ENCODE measurements at regions not wholly inside any gene's neighbourhood (a gene's known extent, or its start where the extent isn't known, plus 50 kb on each side); places are given as distances from the start of the nearest gene placed in this dataset.

DNA sequence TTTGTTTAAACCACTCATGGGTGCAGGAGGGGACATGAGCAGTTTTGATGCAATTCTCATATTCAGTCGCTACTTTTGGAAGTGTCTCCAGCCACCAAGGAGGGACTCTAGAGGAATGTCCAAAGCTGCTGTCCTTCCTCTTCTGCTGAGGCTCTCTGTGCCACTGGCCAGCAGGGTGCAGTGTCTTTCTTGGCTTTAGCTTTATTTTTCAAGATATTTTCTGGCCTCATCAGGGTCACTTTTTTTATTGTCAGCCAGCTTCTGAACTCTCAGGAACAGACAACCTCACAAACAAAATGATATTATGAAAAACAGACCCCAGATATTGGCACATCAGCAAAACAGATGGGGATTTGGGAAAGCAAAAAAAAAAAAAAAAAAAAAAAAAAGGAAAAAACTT lies 289.3 kb upstream of the ZSWIM2 start (continued):
- TF ChIP-seq, protein P1, sequence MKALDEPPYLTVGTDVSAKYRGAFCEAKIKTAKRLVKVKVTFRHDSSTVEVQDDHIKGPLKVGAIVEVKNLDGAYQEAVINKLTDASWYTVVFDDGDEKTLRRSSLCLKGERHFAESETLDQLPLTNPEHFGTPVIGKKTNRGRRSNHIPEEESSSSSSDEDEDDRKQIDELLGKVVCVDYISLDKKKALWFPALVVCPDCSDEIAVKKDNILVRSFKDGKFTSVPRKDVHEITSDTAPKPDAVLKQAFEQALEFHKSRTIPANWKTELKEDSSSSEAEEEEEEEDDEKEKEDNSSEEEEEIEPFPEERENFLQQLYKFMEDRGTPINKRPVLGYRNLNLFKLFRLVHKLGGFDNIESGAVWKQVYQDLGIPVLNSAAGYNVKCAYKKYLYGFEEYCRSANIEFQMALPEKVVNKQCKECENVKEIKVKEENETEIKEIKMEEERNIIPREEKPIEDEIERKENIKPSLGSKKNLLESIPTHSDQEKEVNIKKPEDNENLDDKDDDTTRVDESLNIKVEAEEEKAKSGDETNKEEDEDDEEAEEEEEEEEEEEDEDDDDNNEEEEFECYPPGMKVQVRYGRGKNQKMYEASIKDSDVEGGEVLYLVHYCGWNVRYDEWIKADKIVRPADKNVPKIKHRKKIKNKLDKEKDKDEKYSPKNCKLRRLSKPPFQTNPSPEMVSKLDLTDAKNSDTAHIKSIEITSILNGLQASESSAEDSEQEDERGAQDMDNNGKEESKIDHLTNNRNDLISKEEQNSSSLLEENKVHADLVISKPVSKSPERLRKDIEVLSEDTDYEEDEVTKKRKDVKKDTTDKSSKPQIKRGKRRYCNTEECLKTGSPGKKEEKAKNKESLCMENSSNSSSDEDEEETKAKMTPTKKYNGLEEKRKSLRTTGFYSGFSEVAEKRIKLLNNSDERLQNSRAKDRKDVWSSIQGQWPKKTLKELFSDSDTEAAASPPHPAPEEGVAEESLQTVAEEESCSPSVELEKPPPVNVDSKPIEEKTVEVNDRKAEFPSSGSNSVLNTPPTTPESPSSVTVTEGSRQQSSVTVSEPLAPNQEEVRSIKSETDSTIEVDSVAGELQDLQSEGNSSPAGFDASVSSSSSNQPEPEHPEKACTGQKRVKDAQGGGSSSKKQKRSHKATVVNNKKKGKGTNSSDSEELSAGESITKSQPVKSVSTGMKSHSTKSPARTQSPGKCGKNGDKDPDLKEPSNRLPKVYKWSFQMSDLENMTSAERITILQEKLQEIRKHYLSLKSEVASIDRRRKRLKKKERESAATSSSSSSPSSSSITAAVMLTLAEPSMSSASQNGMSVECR (CRISPR knock-in tag; IDR thresholded peaks at IDR 0.05; ENCODE audit: borderline replicate concordance): no peak
- no peak for TF ChIP-seq RORB (CRISPR knock-in tag; IDR thresholded peaks at IDR 0.05)
- TF ChIP-seq GTF2I (CRISPR knock-in tag; conservative IDR thresholded peaks at IDR 0.05): no peak
- TF ChIP-seq, protein P2, sequence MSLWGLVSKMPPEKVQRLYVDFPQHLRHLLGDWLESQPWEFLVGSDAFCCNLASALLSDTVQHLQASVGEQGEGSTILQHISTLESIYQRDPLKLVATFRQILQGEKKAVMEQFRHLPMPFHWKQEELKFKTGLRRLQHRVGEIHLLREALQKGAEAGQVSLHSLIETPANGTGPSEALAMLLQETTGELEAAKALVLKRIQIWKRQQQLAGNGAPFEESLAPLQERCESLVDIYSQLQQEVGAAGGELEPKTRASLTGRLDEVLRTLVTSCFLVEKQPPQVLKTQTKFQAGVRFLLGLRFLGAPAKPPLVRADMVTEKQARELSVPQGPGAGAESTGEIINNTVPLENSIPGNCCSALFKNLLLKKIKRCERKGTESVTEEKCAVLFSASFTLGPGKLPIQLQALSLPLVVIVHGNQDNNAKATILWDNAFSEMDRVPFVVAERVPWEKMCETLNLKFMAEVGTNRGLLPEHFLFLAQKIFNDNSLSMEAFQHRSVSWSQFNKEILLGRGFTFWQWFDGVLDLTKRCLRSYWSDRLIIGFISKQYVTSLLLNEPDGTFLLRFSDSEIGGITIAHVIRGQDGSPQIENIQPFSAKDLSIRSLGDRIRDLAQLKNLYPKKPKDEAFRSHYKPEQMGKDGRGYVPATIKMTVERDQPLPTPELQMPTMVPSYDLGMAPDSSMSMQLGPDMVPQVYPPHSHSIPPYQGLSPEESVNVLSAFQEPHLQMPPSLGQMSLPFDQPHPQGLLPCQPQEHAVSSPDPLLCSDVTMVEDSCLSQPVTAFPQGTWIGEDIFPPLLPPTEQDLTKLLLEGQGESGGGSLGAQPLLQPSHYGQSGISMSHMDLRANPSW (CRISPR knock-in tag; conservative IDR thresholded peaks at IDR 0.05; ENCODE audit: low read depth): no peak
- TF ChIP-seq ZNF423 (CRISPR knock-in tag; IDR thresholded peaks at IDR 0.05): no peak
- TF ChIP-seq, protein P3, sequence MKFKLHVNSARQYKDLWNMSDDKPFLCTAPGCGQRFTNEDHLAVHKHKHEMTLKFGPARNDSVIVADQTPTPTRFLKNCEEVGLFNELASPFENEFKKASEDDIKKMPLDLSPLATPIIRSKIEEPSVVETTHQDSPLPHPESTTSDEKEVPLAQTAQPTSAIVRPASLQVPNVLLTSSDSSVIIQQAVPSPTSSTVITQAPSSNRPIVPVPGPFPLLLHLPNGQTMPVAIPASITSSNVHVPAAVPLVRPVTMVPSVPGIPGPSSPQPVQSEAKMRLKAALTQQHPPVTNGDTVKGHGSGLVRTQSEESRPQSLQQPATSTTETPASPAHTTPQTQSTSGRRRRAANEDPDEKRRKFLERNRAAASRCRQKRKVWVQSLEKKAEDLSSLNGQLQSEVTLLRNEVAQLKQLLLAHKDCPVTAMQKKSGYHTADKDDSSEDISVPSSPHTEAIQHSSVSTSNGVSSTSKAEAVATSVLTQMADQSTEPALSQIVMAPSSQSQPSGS (CRISPR knock-in tag; IDR thresholded peaks at IDR 0.05; ENCODE audit: borderline replicate concordance, low read depth): no peak

DNA sequence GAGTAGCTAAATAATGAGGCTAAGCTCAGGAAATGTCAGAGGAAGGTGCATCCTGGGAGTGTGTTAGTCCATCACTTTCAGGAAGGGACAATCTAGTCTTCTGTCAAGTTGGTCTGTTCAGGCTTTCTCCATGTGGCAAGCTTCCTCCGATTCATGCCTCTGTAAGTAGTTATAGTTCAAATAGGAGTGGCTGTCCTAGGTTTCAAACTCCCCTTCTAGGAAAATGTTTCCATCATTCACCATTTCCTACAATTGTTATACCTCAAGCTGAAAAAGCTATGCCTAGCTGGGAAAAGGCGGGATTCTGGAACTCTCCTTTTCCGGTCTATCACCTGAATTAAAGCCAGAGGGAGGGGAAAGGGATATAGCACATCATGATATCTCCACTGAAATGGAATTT lies 287.7 kb upstream of the ZSWIM2 start:
- H3K27ac Mint-ChIP-seq: no peak overlapping the region
- no peak for TF ChIP-seq ZNF219 (CRISPR knock-in tag; IDR thresholded peaks at IDR 0.05; ENCODE audit: borderline replicate concordance)
- TF ChIP-seq, protein P4, sequence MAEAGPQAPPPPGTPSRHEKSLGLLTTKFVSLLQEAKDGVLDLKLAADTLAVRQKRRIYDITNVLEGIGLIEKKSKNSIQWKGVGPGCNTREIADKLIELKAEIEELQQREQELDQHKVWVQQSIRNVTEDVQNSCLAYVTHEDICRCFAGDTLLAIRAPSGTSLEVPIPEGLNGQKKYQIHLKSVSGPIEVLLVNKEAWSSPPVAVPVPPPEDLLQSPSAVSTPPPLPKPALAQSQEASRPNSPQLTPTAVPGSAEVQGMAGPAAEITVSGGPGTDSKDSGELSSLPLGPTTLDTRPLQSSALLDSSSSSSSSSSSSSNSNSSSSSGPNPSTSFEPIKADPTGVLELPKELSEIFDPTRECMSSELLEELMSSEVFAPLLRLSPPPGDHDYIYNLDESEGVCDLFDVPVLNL (CRISPR knock-in tag; IDR thresholded peaks at IDR 0.05; ENCODE audit: borderline replicate concordance, low read depth): no peak
- TF ChIP-seq, protein P5, sequence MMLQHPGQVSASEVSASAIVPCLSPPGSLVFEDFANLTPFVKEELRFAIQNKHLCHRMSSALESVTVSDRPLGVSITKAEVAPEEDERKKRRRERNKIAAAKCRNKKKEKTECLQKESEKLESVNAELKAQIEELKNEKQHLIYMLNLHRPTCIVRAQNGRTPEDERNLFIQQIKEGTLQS (CRISPR knock-in tag; conservative IDR thresholded peaks at IDR 0.05): no peak
- TF ChIP-seq TEAD1 (CRISPR knock-in tag; IDR thresholded peaks at IDR 0.05): no peak
- TF ChIP-seq IRF2 (CRISPR knock-in tag; IDR thresholded peaks at IDR 0.05; ENCODE audit: borderline replicate concordance, low read depth): no peak
- TF ChIP-seq, protein P1 (CRISPR knock-in tag; IDR thresholded peaks at IDR 0.05; ENCODE audit: borderline replicate concordance): no peak
- no peak for TF ChIP-seq FOXK1 (CRISPR knock-in tag; IDR thresholded peaks at IDR 0.05)
- no peak for TF ChIP-seq NR2C2 (CRISPR knock-in tag; IDR thresholded peaks at IDR 0.05)
- TF ChIP-seq, protein P6, sequence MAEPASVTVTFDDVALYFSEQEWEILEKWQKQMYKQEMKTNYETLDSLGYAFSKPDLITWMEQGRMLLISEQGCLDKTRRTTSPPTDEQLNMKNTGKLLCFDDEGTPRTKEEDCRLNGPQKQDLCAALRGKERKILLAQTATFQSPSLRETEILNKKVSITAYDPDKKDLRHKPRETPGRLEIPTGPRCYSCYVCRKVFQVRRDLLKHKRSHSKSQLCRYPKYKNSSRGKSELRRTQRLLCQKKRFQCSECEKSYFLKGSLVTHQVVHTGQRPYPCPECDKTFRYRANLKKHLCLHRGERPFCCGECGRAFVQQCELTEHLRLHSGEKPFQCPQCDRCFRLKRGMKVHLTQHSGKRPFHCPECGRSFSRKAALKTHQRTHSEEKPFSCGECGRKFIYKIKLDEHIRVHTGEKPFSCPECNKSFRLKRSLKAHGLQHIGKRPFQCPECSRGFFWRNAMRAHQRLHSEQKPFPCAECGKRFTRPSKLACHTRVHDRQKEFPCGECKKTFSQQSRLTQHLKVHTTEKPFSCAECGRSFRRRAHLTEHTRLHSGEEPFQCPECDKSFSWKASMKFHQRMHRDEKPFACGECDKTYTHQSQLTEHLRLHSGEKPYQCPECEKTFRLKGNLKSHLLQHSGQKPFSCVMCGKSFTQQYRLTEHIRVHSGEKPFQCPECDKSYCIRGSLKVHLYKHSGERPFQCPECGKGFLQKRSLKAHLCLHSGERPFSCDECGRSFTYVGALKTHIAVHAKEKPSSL (CRISPR knock-in tag; conservative IDR thresholded peaks at IDR 0.05): no peak
- no peak for TF ChIP-seq TP53 (CRISPR knock-in tag; IDR thresholded peaks at IDR 0.05)
- TF ChIP-seq, protein P7, sequence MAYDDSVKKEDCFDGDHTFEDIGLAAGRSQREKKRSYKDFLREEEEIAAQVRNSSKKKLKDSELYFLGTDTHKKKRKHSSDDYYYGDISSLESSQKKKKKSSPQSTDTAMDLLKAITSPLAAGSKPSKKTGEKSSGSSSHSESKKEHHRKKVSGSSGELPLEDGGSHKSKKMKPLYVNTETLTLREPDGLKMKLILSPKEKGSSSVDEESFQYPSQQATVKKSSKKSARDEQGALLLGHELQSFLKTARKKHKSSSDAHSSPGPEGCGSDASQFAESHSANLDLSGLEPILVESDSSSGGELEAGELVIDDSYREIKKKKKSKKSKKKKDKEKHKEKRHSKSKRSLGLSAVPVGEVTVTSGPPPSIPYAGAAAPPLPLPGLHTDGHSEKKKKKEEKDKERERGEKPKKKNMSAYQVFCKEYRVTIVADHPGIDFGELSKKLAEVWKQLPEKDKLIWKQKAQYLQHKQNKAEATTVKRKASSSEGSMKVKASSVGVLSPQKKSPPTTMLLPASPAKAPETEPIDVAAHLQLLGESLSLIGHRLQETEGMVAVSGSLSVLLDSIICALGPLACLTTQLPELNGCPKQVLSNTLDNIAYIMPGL (CRISPR knock-in tag; IDR thresholded peaks at IDR 0.05): no peak

More for the DNA sequence above, 287.7 kb upstream of the ZSWIM2 start:
- DNase-seq (ENCODE audit: low spot score): no peak
- Mint-ChIP-seq H3K27me3 (ENCODE audit: low read depth) (no peaks in the 10 kb centered on the region), H3K36me3 (no peaks in the 10 kb centered on the region), H3K4me1 (no peaks in the 10 kb centered on the region), H3K9me3 (peaks cover 11% of the 10 kb centered on the region), H3K4me3 (no peak overlapping the region)
- POLR2A ChIA-PET: no interaction called here
- CTCF ChIA-PET: interaction anchor here (1.3 kb wide), 1 partner anchor 82 kb away, joined by 5 read pairs; no protein-coding TSS in a partner anchor
- no peak for ATAC-seq
